K562 (cell line): ENCODE measurements at regions not wholly inside any gene's neighbourhood (a gene's known extent, or its start where the extent isn't known, plus 50 kb on each side); places are given as distances from the start of the nearest gene placed in this dataset.

Experiments used
- ATAC-seq: fragments of 200-7000 bp; cut with Tn5 transposase; 3 replicates; pipeline ENCODE4 v1.9.1; 2020; ENCODE audit warnings: moderate library complexity
- BruUV-seq: library from RNA; stranded (reverse); fragments of 400-500 nt; replicated peaks from 2 replicates; lab custom pipeline; 2021; lab: Mats Ljungman, UMichigan
- CTCF ChIA-PET: fragments of 300-600 bp; formaldehyde crosslinking; extraction: SDS; loops from one replicate; lab custom pipeline; 2021; ENCODE audit warnings: low intra/inter-chr PET ratio; lab: Yijun Ruan, JAX
- POLR2A ChIA-PET: fragments of 300-600, 350-650 bp; sonication (Branson Sonifier 250); formaldehyde crosslinking; extraction: SDS; loops from one replicate; lab custom pipeline; 2021; ENCODE audit warnings: antibody characterized with exemption, inconsistent platforms; lab: Yijun Ruan, JAX
- DNase-seq, 4 experiments: peaks; one replicate each; pipeline versions ENCODE4 v3.0.0 to v3.0.0-alpha.2; 2011 to 2018; ENCODE audit warnings: low spot score in 3 of 4, mixed read lengths in 3 of 4; ENCODE audit errors: extremely low read depth in 1 of 4
- FAIRE-seq: peaks from 2 replicates; lab custom pipeline; 2011; peaks lifted over from hg19 to GRCh38; lab: Jason Lieb, UNC
- H2AFZ ChIP-seq: 2 replicates; pipeline ENCODE4 v1.6.0; 2011; ENCODE audit warnings: low read depth, low read length, control low read depth, inconsistent platforms
- H3K27ac ChIP-seq: fragments of 200-600 bp; 3 replicates; pipeline ENCODE4 v1.8.0; 2011; ENCODE audit warnings: low read depth, mild to moderate bottlenecking, control low read depth, inconsistent platforms, low read length, moderate library complexity, mixed read lengths; ENCODE audit errors: extremely low read depth
- H3K27me3 ChIP-seq, 2 experiments: fragments of 300-600 bp in 1 of 2; 2 replicates in 1 of 2; 3 replicates in 1 of 2; pipeline versions ENCODE4 v1.6.0 to v1.8.0; 2011; ENCODE audit warnings: inconsistent platforms in 2 of 2, low read length in 2 of 2, mild to moderate bottlenecking in 1 of 2, mixed read lengths in 1 of 2, moderate library complexity in 1 of 2; ENCODE audit not compliant: control insufficient read depth in 2 of 2, insufficient read depth in 2 of 2
- H3K36me3 ChIP-seq: fragments of 300-600 bp; 3 replicates; pipeline ENCODE4 v1.8.0; 2011; ENCODE audit warnings: mild to moderate bottlenecking, low read length, inconsistent platforms; ENCODE audit not compliant: control insufficient read depth, insufficient read depth
- H3K4me1 ChIP-seq, 2 experiments: fragments of 200-600 bp in 1 of 2; replicated peaks in 1 of 2; 2 replicates in 1 of 2; 3 replicates in 1 of 2; pipeline versions ENCODE4 v1.5.1 to v1.8.0; 2011; ENCODE audit warnings: inconsistent platforms in 2 of 2, low read length in 2 of 2, mild to moderate bottlenecking in 1 of 2, mixed read lengths in 1 of 2, moderate library complexity in 1 of 2; ENCODE audit not compliant: control insufficient read depth in 2 of 2, insufficient read depth in 2 of 2
- H3K4me2 ChIP-seq: 2 replicates; pipeline ENCODE4 v1.6.1; 2011; ENCODE audit warnings: low read length, control low read depth, inconsistent platforms, mixed read lengths; ENCODE audit not compliant: insufficient read depth
- H3K4me3 ChIP-seq: fragments of 200-600 bp; sonication (generic), shearing (Covaris generic); 2 replicates; pipeline ENCODE4 v1.5.1; 2016; ENCODE audit warnings: control low read depth, inconsistent platforms
- H3K79me2 ChIP-seq: fragments of 200-600 bp; 3 replicates; pipeline ENCODE4 v1.8.0; 2011; ENCODE audit warnings: low read length, inconsistent platforms; ENCODE audit not compliant: control insufficient read depth, insufficient read depth
- H3K9ac ChIP-seq, 2 experiments: 2 replicates each; pipeline versions ENCODE4 v1.6.0 to v1.6.1; 2011; ENCODE audit warnings: low read depth in 2 of 2, low read length in 2 of 2, control low read depth in 1 of 2, inconsistent platforms in 1 of 2, mild to moderate bottlenecking in 1 of 2, mixed read lengths in 1 of 2; ENCODE audit not compliant: insufficient read depth in 1 of 2
- H3K9me1 ChIP-seq: one replicate; pipeline ENCODE4 v1.6.0; 2011; ENCODE audit warnings: inconsistent platforms, mild to moderate bottlenecking, low read length, moderate library complexity; ENCODE audit not compliant: control insufficient read depth, insufficient read depth
- H3K9me3 ChIP-seq: replicated peaks from 2 replicates; pipeline ENCODE4 v1.5.1; 2011; ENCODE audit warnings: low read depth, low read length, inconsistent platforms; ENCODE audit not compliant: control insufficient read depth, insufficient read depth
- H4K20me1 ChIP-seq: replicated peaks from 2 replicates; pipeline ENCODE4 v1.6.1; 2011; ENCODE audit warnings: low read length, inconsistent platforms, mixed read lengths; ENCODE audit not compliant: control insufficient read depth, insufficient read depth
- ATF4 ChIP-seq: fragments of 450-650 bp; formaldehyde crosslinking; IDR thresholded peaks from 2 replicates; pipeline ENCODE4 v1.4.0; 2022; ENCODE audit warnings: mild to moderate bottlenecking, moderate library complexity
- DPF2 ChIP-seq: fragments of 450-650 bp; IDR thresholded peaks from 2 replicates; pipeline ENCODE4 v1.6.1; 2016
- EZH2 ChIP-seq: IDR thresholded peaks from 2 replicates; pipeline ENCODE4 v1.6.1; 2012; ENCODE audit warnings: low read depth, mild to moderate bottlenecking, inconsistent platforms, low read length, borderline replicate concordance
- FOXP1 ChIP-seq: sonication (generic); formaldehyde crosslinking; IDR thresholded peaks from 2 replicates; pipeline ENCODE4 v1.8.0; 2022; ENCODE audit warnings: mild to moderate bottlenecking, missing genetic modification reagents
- GTF3C2 ChIP-seq: IDR thresholded peaks from 3 replicates; pipeline ENCODE4 v1.6.1; 2011; ENCODE audit warnings: borderline replicate concordance, mild to moderate bottlenecking, moderate library complexity; ENCODE audit not compliant: insufficient read length; ENCODE audit errors: extremely low read depth
- HEY1 ChIP-seq: fragments of 250-450 bp; sonication (Bioruptor Pico); IDR thresholded peaks from 2 replicates; pipeline ENCODE4 v1.5.0; 2020; ENCODE audit warnings: mild to moderate bottlenecking, moderate library complexity, borderline replicate concordance
- KDM5B ChIP-seq: fragments of 200-600 bp; sonication (generic); IDR thresholded peaks from 2 replicates; pipeline ENCODE4 v1.6.1; 2012; ENCODE audit warnings: low read depth, mild to moderate bottlenecking, moderate library complexity, low read length, control low read depth, inconsistent platforms; ENCODE audit not compliant: insufficient replicate concordance
- PHTF2 ChIP-seq: fragments of 250-450 bp; sonication (Bioruptor Pico); IDR thresholded peaks from 2 replicates; pipeline ENCODE4 v1.5.0; 2021; ENCODE audit warnings: mild to moderate bottlenecking
- TSHZ1 ChIP-seq: fragments of 250-450 bp; sonication (Bioruptor Pico); IDR thresholded peaks from 2 replicates; pipeline ENCODE4 v1.4.0; 2020; ENCODE audit warnings: mild to moderate bottlenecking, moderate library complexity
- ZNF124 ChIP-seq: sonication (generic); formaldehyde crosslinking; IDR thresholded peaks from 2 replicates; pipeline ENCODE4 v1.8.1; 2022; ENCODE audit warnings: missing genetic modification reagents
- ZNF143 ChIP-seq: sonication (generic); formaldehyde crosslinking; IDR thresholded peaks from 2 replicates; pipeline ENCODE4 v1.9.0; 2022; ENCODE audit warnings: mild to moderate bottlenecking, missing genetic modification reagents
- ZNF395 ChIP-seq: fragments of 200-800 bp; sonication (Bioruptor generic); IDR thresholded peaks from 2 replicates; pipeline ENCODE4 v1.6.1; 2017; ENCODE audit warnings: missing genetic modification characterization, missing compliant biosample characterization
- ZNF589 ChIP-seq: fragments of 200-800 bp; sonication (Bioruptor generic); IDR thresholded peaks from 2 replicates; pipeline ENCODE4 v1.6.1; 2016; ENCODE audit warnings: low read depth, missing genetic modification characterization, missing compliant biosample characterization
- WGBS: fragments of 100-300 bp; shearing (Covaris generic); methylation state at CpG from one replicate; pipeline ENCODE4 v1.1.6; 2016; ENCODE audit warnings: low coverage, mixed read lengths; ENCODE audit not compliant: insufficient coverage; ENCODE audit errors: missing lambda C conversion rate; 5-methylcytosine and 5-hydroxymethylcytosine counted together
- in situ Hi-C: fragments of 300-500 bp; cut with MboI; formaldehyde crosslinking; loops from 4 replicates; pipeline ENCODE4 v1.15.0; 2018; ENCODE audit warnings: inconsistent platforms, mixed read lengths
- intact Hi-C: fragments of 100-400 bp; cut with micrococcal nuclease; formaldehyde crosslinking; loops from 2 replicates; pipeline ENCODE4 v1.14.2; 2022

GRCh38 chr10:2284071-2284470, 546.7 kb upstream of the ADARB2 start:
- ATAC-seq (no peak), DNase-seq (no peak), FAIRE-seq (no peak)
- Histone ChIP-seq H3K4me1 (no peaks in the 10 kb centered on the region), H3K27ac (no peak overlapping the region), H3K27me3 (no peaks in the 10 kb centered on the region), H3K9me3 (no peaks in the 10 kb centered on the region), H3K36me3 (no peaks in the 10 kb centered on the region), H4K20me1 (no peaks in the 10 kb centered on the region), H3K9ac (no peak overlapping the region), H2AFZ (no peak overlapping the region), H3K9me1 (no peaks in the 10 kb centered on the region), H3K79me2 (no peaks in the 10 kb centered on the region), H3K4me2 (no peak overlapping the region), H3K4me3 (no peak overlapping the region)
- CTCF ChIA-PET = no interaction called here
- BruUV-seq = no TSS peak
- intact Hi-C loops (no loop called here), in situ Hi-C loops (no loop called here)
- POLR2A ChIA-PET = no interaction called here
- under 1% methylated on average over 12 of the region's 12 CpGs for WGBS
- no peak for TF ChIP-seq FOXP1 (CRISPR knock-in tag)
- no peak for TF ChIP-seq EZH2
- TF ChIP-seq PHTF2 (CRISPR knock-in tag) = no peak
- TF ChIP-seq ZNF143 (CRISPR knock-in tag) = no peak
- no peak for TF ChIP-seq ZNF589
- no peak for TF ChIP-seq TSHZ1
- TF ChIP-seq KDM5B = no peak
- TF ChIP-seq HEY1 (CRISPR knock-in tag) = no peak
- TF ChIP-seq ZNF124 = no peak
- TF ChIP-seq ATF4 (CRISPR knock-in tag) = no peak
- TF ChIP-seq GTF3C2 = no peak
- TF ChIP-seq ZNF395 (CRISPR knock-in tag) = no peak
- TF ChIP-seq DPF2 = no peak
